HG03103 (cell line): ENCODE measurements at regions not wholly inside any gene's neighbourhood (a gene's known extent, or its start where the extent isn't known, plus 50 kb on each side); places are given as distances from the start of the nearest gene placed in this dataset.

ENCODE experiments used
- ATAC-seq: cut with Tn5 transposase; IDR thresholded peaks from one replicate; pipeline ENCODE4 v1.9.1; 2021; ENCODE audit warnings: low read depth; ENCODE audit not compliant: unreplicated experiment

DNA sequence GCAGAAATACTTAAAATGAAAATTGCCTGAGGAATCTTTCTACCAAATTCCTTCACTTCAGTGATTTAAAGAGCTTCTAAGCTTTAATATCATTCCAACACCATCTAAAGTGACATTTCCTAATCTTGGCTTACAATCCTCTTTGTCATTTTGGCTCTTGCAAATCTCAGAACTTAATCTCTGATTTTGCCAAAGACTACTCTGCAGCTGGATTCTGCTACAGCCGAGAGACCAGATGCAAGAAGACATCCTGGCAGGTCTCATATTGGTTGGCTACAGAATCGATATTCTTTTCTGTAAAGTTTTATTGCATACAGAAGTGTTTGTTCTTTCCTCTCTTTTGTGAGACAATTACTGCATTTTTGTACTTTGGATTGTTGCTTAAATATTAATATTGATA lies 716.5 kb upstream of the LRATD1 start:
- ATAC-seq: no peak

DNA sequence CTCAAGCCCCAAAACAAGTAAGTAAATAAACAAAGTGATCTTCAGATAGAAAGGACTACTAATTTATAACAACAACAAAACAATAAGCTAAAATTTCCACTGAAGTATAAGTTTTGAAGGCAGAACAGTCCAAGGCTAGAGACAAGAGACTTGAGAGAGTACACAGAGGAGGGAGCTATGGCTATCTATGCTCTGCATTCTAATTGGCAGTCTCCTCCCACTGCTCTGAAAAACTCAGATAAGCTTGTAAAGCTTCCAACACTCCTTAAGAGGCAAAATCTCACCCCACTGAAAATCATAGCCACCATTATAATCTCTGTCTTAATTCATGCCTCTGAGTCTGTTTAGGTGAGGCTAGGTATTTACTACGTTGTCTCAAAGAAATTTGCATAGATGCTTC lies 714.6 kb upstream of the LRATD1 start:
- ATAC-seq: no peak

DNA sequence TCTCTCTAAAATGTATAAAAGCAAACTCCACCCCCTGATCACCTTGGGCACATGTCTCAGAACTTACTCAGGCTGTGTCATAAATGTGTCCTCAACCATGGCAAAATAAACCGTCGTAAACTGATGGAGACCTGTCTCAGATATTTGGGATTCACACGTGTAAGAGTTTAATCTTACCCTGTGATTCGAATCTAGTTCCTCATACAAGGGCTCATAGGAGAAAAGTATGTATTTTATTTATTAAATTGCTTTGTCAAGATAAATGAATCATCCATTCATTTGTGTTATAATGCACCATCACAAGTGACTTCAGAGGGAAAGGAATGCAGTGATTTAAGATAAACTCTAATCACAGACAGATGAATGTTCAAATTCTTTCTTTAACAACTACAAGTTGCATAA lies 712.5 kb upstream of the LRATD1 start:
- ATAC-seq: no peak

DNA sequence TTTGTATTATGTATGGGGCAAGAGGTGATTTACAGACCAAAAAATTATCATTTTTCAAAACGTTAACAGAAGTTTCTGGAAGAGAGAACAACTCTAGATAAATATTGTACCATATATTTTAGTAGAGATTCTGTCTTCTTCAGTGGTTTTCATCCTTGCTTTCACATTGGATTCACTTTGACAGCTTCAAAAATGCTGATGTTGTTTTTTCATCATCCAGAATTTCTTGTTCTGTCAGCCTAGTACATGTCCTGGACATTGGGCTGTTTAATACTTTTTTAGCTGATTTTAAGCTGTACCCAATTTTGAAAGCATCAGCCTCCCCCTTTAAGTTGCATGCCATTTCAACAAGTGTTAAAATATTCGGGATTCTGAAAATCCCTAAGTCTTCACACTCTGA lies 711.3 kb upstream of the LRATD1 start:
- no peak for ATAC-seq

DNA sequence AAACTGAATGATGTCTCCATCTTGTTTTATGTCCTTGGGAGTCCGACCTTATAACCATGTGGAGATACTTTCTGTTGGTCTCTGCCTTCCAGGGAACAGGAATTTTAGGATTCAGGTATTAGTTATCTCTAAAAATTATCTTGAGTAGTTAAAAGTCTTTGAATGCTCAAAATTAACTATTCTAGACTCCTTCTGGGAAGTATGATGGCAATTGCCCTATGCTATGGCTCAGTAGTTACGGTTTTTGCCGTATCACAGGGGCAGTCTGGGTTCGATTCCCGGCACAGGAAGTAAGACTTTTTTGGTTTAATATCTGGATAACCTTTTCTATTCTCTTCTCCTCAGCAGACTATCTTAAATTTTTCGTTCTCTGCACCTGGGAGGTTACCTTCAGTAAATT lies 708.7 kb upstream of the LRATD1 start:
- no peak for ATAC-seq

DNA sequence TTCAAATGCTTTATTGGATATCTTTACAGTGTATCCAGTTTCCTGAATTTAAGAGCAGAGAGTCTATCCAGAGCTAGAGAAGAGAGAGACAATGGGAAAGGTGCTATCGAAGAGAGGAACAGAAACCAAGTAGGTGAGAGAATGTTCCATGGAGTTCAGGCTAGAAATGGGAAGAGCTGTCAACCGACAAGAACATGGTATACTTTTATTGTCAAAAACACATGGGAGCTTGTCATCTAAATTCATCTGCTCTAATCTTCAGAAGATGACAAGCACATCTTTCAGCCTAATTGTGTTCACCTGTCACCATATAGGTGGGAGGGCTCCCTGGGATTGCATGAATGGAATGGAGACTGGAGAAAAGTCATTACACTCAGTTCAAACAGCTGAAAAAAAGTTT lies 690.4 kb upstream of the LRATD1 start:
- ATAC-seq: no peak

DNA sequence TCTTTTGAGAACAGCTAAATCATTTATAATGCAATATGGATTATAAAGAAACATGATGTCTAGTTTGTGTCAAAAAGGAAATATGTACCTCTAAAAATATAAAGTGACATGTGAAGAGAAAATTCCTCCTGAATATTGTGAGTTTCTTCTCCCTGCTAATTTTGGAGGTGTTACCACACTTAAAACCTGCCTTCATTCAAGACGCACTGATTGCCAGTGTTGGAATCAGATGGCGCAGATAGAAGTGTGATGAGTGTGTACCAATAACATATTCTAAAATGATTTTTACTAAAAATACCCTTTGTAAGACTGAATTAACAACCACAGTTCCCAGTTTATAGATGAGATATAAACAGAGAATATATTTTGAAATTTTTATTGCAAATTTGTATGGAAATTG lies 681.8 kb upstream of the LRATD1 start:
- no peak for ATAC-seq

DNA sequence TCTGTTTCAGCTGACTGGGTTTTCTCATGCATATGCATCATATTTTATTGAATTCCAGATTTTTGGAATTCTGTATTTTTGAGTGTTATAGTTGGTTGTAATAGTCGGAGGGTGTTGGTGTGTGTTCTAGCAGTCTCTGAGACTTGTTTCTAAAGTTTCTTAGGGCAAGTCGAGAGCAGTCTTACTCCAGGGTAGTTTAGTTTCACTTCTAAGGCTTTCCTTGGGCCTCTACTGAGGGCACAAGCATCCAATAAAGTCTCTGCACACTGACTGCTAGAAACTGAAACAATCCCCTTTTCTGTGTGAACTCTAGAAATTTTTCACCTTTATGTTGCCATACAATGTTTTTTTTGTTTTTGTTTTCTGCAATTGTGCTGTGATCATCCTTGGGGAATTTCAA lies 663.7 kb upstream of the LRATD1 start:
- ATAC-seq: no peak

DNA sequence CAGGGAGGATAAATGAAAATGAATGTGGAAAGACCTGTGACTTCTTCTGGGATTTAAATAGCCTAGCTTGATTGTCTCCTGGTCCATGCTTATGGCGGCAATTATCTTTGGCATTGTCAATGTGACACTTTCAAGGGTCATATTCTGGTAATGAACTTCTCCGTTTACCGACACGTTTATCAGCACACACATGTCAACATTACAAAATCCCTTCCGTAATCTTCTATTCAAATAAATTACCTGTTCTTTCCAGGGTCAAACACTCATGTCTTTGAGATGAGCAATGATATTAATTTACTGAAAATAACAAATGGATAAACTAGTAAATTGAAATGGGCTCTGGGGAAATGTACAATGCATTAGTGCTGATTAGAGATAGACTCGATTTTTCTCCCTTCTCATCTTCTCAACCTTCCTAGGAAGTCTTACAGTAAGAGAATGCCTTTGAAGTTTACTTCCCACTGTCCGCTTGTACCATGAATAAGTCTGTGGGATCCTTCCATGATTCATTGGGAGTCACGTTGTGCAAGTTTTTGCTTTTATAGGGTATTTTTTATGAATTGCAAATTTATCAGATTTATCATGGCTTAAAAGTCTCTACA lies 646.3 kb upstream of the LRATD1 start:
- ATAC-seq: no peak

DNA sequence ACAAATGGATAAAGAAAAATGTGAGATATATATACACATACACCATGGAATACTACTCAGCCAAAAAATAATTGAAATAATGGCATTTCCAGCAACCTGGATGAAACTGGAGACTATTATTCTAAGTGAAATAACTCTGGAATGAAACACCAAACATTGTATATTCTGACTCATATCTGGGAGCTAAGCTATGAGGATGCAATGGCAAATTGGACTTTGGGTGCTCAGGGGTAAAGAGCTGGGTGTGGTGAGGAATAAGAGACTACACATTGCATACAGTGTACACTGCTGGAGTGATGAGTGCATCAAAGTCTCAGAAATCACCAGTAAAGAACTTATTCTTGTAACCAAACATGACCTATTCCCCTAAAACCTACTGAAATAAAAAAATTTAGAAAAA lies 636.0 kb upstream of the LRATD1 start:
- ATAC-seq: no peak

DNA sequence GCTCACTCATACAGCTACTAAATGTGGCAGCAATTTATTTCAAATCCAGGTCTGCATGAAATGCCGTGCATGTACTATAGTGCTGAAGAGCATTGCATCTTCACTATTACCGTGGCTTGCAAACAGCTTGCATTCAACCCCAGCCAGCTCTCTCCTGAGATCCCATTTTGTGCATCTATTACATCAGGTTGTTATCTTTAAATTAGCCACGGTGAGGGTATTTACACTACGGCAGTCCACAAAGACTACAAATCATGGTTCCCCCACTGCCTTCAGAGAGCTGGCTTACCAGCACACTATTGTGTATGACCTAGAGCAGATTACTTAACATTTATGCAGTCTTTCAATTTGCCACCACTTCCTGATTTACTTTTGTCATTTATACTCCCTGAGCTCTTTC lies 621.3 kb upstream of the LRATD1 start:
- ATAC-seq: no peak

DNA sequence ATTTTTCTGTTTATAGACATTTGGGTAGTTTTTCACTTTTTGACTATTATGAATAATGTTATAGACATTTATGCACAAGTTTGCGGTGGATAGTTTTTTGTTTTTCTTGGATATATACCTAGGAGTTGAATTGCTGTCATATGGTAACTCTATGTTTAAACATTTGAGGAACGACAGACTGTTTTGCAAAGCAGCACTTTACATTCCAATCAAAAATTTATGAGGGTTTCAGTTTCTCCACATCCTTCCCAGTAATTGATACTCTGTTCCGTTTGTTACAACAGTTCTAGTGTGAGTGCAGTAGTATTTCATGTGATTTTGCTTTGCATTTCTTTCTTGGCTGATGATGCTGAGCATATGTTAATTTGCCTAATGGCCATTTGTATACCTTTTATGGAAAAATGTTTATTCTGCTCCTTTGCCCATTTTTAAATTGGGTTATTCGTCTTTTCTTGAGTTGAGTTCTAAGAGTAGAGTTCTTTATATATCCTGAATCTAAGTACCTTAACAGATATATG lies 617.3 kb upstream of the LRATD1 start:
- ATAC-seq: no peak

DNA sequence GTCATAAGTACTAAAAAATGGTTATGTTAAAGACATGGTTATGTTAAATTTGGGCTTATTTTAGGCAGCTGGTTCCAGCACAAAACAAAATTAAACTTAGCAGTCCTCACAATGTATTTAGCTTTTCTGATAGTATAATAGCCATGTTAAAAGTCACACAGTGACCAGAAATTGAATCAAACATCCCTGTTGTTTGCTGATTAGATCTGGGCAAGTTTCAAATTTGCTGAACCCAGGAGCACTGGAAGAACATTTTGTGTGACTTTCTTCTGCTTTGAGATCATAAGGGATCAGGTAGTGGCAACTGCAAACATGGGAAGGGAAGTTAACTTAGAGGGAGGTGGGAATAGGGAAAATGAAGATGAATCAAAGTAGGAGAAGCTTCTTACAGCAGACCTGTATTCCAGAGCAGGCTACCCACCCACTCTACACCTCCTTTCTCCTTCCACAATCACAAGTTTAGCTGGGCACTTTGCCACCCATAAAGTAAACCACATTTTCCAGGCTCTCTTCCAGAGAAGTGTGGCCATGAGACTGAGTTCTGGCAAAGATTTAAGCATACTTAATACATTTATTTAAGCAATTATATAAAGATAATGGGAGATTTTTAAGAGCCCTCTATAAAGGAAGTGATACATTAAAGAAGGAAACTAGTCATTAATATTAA lies 616.1 kb upstream of the LRATD1 start:
- no peak for ATAC-seq

DNA sequence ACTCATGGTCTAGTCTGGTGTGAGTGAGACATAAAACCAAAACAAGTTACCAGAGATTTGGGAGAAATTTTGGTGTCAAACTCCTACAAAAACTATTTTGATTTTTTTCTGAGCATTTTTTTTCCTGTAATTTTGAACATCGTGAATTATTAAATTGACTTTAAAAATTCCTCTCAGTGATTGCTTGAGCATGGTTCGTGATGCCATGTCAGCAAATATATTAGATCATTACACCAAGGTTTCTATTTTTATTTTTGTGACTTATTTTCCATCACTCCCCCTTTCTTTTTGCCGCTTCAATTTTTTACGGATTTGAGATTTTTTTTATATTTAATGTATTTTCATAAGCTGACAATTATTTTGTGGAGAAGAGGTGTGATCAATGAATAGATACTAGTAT lies 613.9 kb upstream of the LRATD1 start:
- ATAC-seq: no peak

DNA sequence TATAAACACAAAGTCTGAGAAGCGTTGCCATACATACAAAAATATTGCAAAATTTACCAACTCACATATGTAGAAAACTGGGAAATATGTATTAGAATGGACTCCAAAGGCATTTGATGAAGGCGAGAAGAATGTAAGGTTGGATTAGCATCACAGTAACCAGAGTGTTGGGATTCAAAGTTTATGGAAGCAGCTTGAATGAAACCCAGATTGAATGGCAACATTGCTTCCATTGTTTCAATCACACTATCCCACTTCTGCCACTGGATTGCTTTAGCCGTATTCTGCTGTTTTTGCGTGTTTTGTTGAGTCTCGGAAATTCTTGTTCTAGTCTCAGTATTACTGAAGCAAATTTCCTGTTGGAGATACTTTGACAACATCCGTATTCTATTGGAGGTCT lies 609.0 kb upstream of the LRATD1 start:
- no peak for ATAC-seq

DNA sequence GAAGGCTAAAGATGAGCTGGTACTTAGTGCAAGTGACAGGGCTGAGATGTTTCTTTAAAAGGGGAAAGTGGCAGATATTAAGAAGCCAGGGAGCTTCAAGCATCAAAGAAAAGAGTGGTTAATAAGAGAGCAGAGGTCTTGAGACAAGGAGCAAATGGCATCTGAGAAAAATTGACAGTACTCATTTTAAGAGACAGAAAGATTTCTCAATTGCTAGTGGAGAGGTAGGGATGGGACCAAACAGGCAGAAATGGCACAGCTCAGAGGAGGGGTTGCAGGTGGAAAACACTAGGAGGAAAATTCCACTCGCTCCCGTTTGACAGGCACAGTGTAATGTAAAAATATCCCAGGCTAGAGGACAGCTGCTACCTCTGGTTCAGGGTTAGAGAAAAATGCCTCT lies 593.4 kb upstream of the LRATD1 start:
- ATAC-seq: no peak

DNA sequence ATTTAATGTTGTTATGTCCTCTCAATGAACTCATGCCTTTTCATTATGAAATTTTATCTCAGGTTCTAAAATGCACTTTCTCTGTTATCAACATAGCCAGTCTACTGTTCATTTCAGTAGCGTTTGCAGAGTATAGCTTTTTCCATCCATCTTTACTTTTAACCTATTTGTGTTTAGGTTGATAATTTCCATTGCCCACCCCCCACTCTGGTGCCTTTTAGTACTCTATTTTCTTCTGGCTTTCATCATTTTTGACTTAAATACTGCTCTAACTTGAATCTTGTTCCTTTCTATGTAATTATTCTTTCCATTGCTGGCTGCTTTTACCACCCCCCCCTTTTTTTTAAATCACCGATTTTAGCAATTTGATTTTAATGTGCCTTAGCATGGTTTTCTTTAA lies 585.0 kb upstream of the LRATD1 start:
- ATAC-seq: no peak

DNA sequence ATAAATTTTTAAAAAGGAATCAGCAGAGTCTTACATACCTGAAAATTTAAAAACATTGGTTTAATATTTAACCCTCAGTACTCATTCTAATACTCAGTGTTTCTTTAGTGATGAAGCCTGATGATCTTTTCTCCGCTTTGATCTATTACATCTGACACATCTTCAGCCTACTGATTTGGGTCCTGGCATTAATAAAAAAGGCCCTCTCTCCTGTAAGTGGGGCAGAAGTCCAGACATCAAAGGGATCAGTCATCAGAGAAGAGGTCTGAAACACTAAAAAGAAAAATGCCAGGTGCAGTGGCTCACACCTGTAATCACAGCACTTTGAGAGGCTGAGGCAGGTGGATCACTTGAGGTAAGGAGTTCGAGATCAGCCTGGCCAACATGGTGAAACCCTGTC lies 581.1 kb upstream of the LRATD1 start:
- ATAC-seq: no peak

DNA sequence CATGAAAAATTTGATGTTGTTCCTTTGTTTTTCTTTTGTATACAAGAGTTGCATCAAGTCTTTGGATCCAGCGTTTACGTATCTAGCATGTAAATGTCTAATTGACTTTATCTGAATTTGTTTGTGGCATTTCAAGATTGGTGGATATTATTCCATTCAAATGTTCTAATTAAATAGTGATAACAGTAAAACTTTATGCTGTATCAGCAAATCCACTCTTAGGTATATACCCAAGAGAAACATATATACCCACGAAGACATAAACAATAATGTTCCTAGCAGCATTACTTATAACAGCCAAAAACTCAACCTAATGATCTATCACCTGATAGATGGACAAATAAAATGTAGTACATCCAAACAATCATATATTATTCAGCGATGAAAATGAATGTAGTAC lies 579.4 kb upstream of the LRATD1 start:
- ATAC-seq: no peak

DNA sequence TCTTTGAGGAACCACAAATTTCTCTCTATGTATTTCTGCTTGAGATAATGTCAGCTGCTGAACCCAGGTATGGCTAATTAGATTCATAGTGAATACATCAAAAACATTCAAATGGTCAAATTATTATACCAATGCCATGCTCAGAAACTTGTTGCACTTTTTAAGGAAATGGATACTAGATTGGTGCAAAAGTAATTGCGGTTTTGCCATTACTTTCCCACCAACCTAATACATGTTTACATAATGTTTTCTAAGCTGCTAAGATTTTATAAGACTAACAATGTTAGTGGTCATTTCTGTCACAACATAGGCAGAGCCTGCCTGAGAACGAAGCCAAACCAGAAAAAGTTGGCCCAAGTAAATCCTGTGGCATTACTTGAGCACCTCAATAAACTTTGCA lies 568.2 kb upstream of the LRATD1 start:
- ATAC-seq: no peak

DNA sequence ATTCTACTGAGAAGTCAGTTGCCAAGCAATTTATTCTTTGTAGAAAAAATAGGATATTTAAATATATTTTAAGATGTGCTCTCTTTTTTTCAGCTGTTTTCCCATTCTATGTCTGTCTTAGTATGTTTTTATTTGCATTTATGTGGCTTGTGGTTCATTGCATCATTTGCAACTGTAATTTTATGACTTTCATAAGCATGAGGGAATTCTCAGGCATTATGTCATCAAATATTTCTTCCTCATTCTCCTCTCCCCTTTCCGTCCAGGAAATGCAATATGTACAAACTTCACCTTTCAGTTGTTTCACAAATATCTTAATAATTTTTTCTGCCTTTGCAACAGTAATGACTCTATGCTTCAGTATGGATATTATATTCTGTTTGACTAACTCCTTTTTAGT lies 560.2 kb upstream of the LRATD1 start:
- no peak for ATAC-seq

DNA sequence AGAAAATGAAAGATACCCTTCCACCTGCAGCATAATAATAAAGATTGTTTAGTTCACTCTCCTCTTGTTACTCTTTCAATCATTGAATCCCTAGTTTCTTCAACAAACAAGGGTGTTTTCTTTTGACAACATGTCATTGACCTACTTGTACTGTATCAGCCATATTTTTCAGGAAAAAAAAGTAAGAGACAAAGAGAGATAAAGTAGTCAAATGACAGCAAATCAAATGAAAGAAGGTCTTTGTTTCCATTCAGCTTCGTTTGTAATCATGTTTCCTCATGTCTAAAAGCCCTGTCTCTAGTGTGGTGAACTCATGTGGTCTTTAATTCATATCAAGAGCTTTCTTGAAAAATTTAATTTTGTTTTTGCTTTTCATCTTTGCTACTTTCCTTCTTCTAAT lies 557.8 kb upstream of the LRATD1 start:
- ATAC-seq: no peak

DNA sequence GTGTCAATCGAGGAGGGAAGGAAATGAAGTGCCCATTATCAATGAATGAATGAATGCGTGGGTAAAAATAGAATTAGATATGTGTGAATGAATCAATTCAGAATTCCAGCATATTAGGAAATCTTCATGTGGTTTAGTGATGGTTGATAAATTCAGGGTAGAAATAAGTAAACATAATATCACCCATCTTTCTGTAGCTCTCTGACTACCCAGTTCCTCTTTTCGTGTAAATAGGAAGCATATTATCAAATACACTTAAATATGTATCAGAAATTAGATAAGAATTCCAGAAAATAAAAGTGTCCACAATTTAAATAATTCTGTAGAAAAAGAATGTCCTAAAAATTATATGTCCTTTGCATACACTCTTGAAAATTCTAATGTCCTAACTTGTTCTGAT lies 552.9 kb upstream of the LRATD1 start:
- no peak for ATAC-seq
